ENCODE measurements at regions not wholly inside any gene's neighbourhood (a gene's known extent, or its start where the extent isn't known, plus 50 kb on each side); places are given as distances from the start of the nearest gene placed in this dataset.

- no peaks in the 10 kb centered on the region for H3K9me2 ChIP-seq (ENCODE audit: insufficient read depth, low read length)
- H3K27me3 ChIP-seq (ENCODE audit: insufficient read depth, low read depth, low read length): no peaks in the 10 kb centered on the region
- no peak overlapping the region for H3K27ac ChIP-seq (ENCODE audit: low read length)
- no peaks in the 10 kb centered on the region for H3K36me3 ChIP-seq (ENCODE audit: insufficient read depth, low read length)
- H3K79me2 ChIP-seq (replicated peaks; ENCODE audit: insufficient read depth, low read length): no peaks in the 10 kb centered on the region
- H3K4me3 ChIP-seq (ENCODE audit: low read length): no peak overlapping the region
- H3K9me3 ChIP-seq (ENCODE audit: low read length): no peaks in the 10 kb centered on the region
- TF ChIP-seq POLR2AphosphoS5 (IDR thresholded peaks at IDR 0.05) (no peak), EP300 (conservative IDR thresholded peaks at IDR 0.05; ENCODE audit: poor library complexity, severe bottlenecking) (no peak)
- H4K20me1 ChIP-seq (ENCODE audit: insufficient read depth): no peaks in the 10 kb centered on the region
- H3K4me2 ChIP-seq (ENCODE audit: low read length): no peak overlapping the region
- H3F3A ChIP-seq (ENCODE audit: insufficient read depth, low read length, poor library complexity, severe bottlenecking): no peaks in the 10 kb centered on the region
- no peak overlapping the region for H3K9ac ChIP-seq (ENCODE audit: low read length)
- H2AFZ ChIP-seq (ENCODE audit: low read depth, low read length): no peak overlapping the region
Measured at GRCh38 chr7:91569728-91570457, 305.7 kb downstream of the FZD1 start.

GRCh38 chr7:91570560-91570959 is 306.3 kb downstream of the FZD1 start:
- Histone ChIP-seq H3K4me3 (ENCODE audit: low read length) (no peak overlapping the region), H3F3A (ENCODE audit: insufficient read depth, low read length, poor library complexity, severe bottlenecking) (no peaks in the 10 kb centered on the region), H3K27ac (ENCODE audit: low read length) (no peak overlapping the region), H4K20me1 (ENCODE audit: insufficient read depth) (no peaks in the 10 kb centered on the region), H3K4me2 (ENCODE audit: low read length) (no peak overlapping the region), H3K9me2 (ENCODE audit: insufficient read depth, low read length) (no peaks in the 10 kb centered on the region), H3K27me3 (ENCODE audit: insufficient read depth, low read depth, low read length) (no peaks in the 10 kb centered on the region), H2AFZ (ENCODE audit: low read depth, low read length) (no peak overlapping the region), H3K9ac (ENCODE audit: low read length) (no peak overlapping the region), H3K36me3 (ENCODE audit: insufficient read depth, low read length) (no peaks in the 10 kb centered on the region), H3K9me3 (ENCODE audit: low read length) (no peaks in the 10 kb centered on the region), H3K79me2 (replicated peaks; ENCODE audit: insufficient read depth, low read length) (no peaks in the 10 kb centered on the region)
- TF ChIP-seq CTCF (IDR thresholded peaks at IDR 0.05; ENCODE audit: poor library complexity, severe bottlenecking): no peak
- no peak for TF ChIP-seq MXI1 (conservative IDR thresholded peaks at IDR 0.05; ENCODE audit: poor library complexity, severe bottlenecking)
- no peak for TF ChIP-seq POLR2AphosphoS5 (IDR thresholded peaks at IDR 0.05)
- TF ChIP-seq EZH2 (IDR thresholded peaks at IDR 0.05; ENCODE audit: borderline replicate concordance, insufficient read depth, low read length, poor library complexity, severe bottlenecking): no peak
- TF ChIP-seq REST (IDR thresholded peaks at IDR 0.05; ENCODE audit: borderline replicate concordance): no peak
- TF ChIP-seq RAD21 (conservative IDR thresholded peaks at IDR 0.05): no peak
- TF ChIP-seq SMC3 (conservative IDR thresholded peaks at IDR 0.05; ENCODE audit: poor library complexity): no peak
- TF ChIP-seq TAF1 (IDR thresholded peaks at IDR 0.05; ENCODE audit: low read depth): no peak
- no peak for TF ChIP-seq EP300 (conservative IDR thresholded peaks at IDR 0.05; ENCODE audit: poor library complexity, severe bottlenecking)

All from neural cell (in vitro differentiated cells).